Trophoblast cell (in vitro differentiated cells and primary cell): ENCODE measurements at regions not wholly inside any gene's neighbourhood (a gene's known extent, or its start where the extent isn't known, plus 50 kb on each side); places are given as distances from the start of the nearest gene placed in this dataset.
A peak's percentile ranks its signal among the peaks of the same experiment; 100 is the strongest.

Experiments
- DNase-seq, 2 donors: peaks; one replicate each; pipeline ENCODE4 v3.0.0-alpha.2; 2016
- H2AFZ ChIP-seq: 2 replicates; pipeline ENCODE4 v1.6.1; 2013; ENCODE audit warnings: low read length, moderate library complexity, mild to moderate bottlenecking; ENCODE audit not compliant: insufficient read depth, poor library complexity
- H2AK5ac ChIP-seq: 2 replicates; pipeline ENCODE4 v1.6.1; 2013; ENCODE audit warnings: mild to moderate bottlenecking, low read length
- H2BK120ac ChIP-seq: 2 replicates; pipeline ENCODE4 v1.6.1; 2013; ENCODE audit warnings: low read length, mild to moderate bottlenecking, moderate library complexity; ENCODE audit not compliant: insufficient read depth, poor library complexity
- H2BK12ac ChIP-seq: 2 replicates; pipeline ENCODE4 v1.6.1; 2013; ENCODE audit warnings: mild to moderate bottlenecking, low read length, moderate library complexity
- H2BK5ac ChIP-seq: 2 replicates; pipeline ENCODE4 v1.6.1; 2013; ENCODE audit warnings: low read length, low read depth, moderate library complexity, mild to moderate bottlenecking; ENCODE audit not compliant: poor library complexity
- H3K14ac ChIP-seq: 2 replicates; pipeline ENCODE4 v1.6.1; 2013; ENCODE audit warnings: mild to moderate bottlenecking, low read length
- H3K18ac ChIP-seq: 2 replicates; pipeline ENCODE4 v1.6.1; 2013; ENCODE audit warnings: mild to moderate bottlenecking, low read length
- H3K23ac ChIP-seq: 2 replicates; pipeline ENCODE4 v1.6.1; 2013; ENCODE audit warnings: low read length
- H3K27ac ChIP-seq: 2 replicates; pipeline ENCODE4 v1.5.1; 2013; ENCODE audit warnings: low read depth, mild to moderate bottlenecking, inconsistent platforms, low read length, moderate library complexity
- H3K27me3 ChIP-seq: 2 replicates; pipeline ENCODE4 v1.6.1; 2013; ENCODE audit warnings: inconsistent platforms, mild to moderate bottlenecking, low read length, moderate library complexity; ENCODE audit not compliant: insufficient read depth
- H3K36me3 ChIP-seq, 2 experiments: 1 replicate in 1 of 2; 2 replicates in 1 of 2; pipeline ENCODE4 v1.6.1; 2013; ENCODE audit warnings: low read length in 2 of 2, mild to moderate bottlenecking in 2 of 2, moderate library complexity in 1 of 2; ENCODE audit not compliant: insufficient read depth in 2 of 2, control insufficient read depth in 1 of 2
- H3K4ac ChIP-seq: 2 replicates; pipeline ENCODE4 v1.6.1; 2013; ENCODE audit warnings: low read depth, mild to moderate bottlenecking, low read length, moderate library complexity
- H3K4me1 ChIP-seq, 2 experiments: 1 replicate in 1 of 2; 2 replicates in 1 of 2; pipeline ENCODE4 v1.6.1; 2013; ENCODE audit warnings: low read length in 2 of 2, mild to moderate bottlenecking in 2 of 2, moderate library complexity in 1 of 2; ENCODE audit not compliant: insufficient read depth in 2 of 2, control insufficient read depth in 1 of 2
- H3K4me2 ChIP-seq: 2 replicates; pipeline ENCODE4 v1.6.1; 2013; ENCODE audit warnings: inconsistent platforms, mild to moderate bottlenecking, low read length, moderate library complexity
- H3K4me3 ChIP-seq: 2 replicates; pipeline ENCODE4 v1.5.1; 2013; ENCODE audit warnings: mild to moderate bottlenecking, low read depth, low read length, inconsistent platforms
- H3K79me1 ChIP-seq: one replicate; pipeline ENCODE4 v1.6.1; 2013; ENCODE audit warnings: low read length
- H3K79me2 ChIP-seq: 2 replicates; pipeline ENCODE4 v1.6.1; 2013; ENCODE audit warnings: low read length, mild to moderate bottlenecking; ENCODE audit not compliant: control insufficient read depth, insufficient read depth, poor library complexity
- H3K9ac ChIP-seq: 2 replicates; pipeline ENCODE4 v1.6.1; 2013; ENCODE audit warnings: mild to moderate bottlenecking, low read length
- H3K9me3 ChIP-seq: 2 replicates; pipeline ENCODE4 v1.6.1; 2013; ENCODE audit warnings: low read depth, mild to moderate bottlenecking, control low read depth, inconsistent platforms, low read length; ENCODE audit not compliant: insufficient read depth
- H4K12ac ChIP-seq: 2 replicates; pipeline ENCODE4 v1.6.1; 2013; ENCODE audit warnings: low read depth, mild to moderate bottlenecking, low read length, moderate library complexity
- H4K8ac ChIP-seq: 2 replicates; pipeline ENCODE4 v1.6.1; 2013; ENCODE audit warnings: low read depth, mild to moderate bottlenecking, low read length, moderate library complexity
- H4K91ac ChIP-seq: one replicate; pipeline ENCODE4 v1.6.1; 2013; ENCODE audit warnings: low read depth, mild to moderate bottlenecking, low read length, moderate library complexity
- WGBS: extraction: QIAGEN DNeasy Blood & Tissue Kit; methylation state at CpG from one replicate; pipeline ENCODE4 v1.1.7; 2013; ENCODE audit warnings: missing lambda C conversion rate; ENCODE audit not compliant: insufficient read length, insufficient coverage; ENCODE audit errors: extremely low coverage; 5-methylcytosine and 5-hydroxymethylcytosine counted together

GRCh38 chr2:38192976-38193375, 117.0 kb upstream of the CYP1B1 start:
- no peaks in the 10 kb centered on the region for H3K27me3 ChIP-seq
- no peak overlapping the region for H2AK5ac ChIP-seq
- H3K9ac ChIP-seq, result no peak overlapping the region
- H3K79me2 ChIP-seq, result no peaks in the 10 kb centered on the region
- H4K12ac ChIP-seq, result no peak overlapping the region
- peak in 1 of 2 donors; percentile 5 for DNase-seq
- H3K36me3 ChIP-seq, result no peaks in the 10 kb centered on the region
- no peak overlapping the region for H4K91ac ChIP-seq
- H3K4me2 ChIP-seq, result no peak overlapping the region
- no peak overlapping the region for H2BK120ac ChIP-seq
- no peak overlapping the region for H3K4ac ChIP-seq
- no peak overlapping the region for H2BK5ac ChIP-seq
- H3K9me3 ChIP-seq, result peaks cover 2% of the 10 kb centered on the region
- no peak overlapping the region for H3K4me3 ChIP-seq
- no peak overlapping the region for H4K8ac ChIP-seq
- H3K18ac ChIP-seq, result no peak overlapping the region
- H2AFZ ChIP-seq, result no peak overlapping the region
- H3K79me1 ChIP-seq, result no peaks in the 10 kb centered on the region
- no peak overlapping the region for H3K14ac ChIP-seq
- H3K4me1 ChIP-seq, result peaks cover 0 to 5% of the 10 kb centered on the region in 2 experiments
- no peak overlapping the region for H3K27ac ChIP-seq
- no peak overlapping the region for H3K23ac ChIP-seq
- no CpG with 5 or more reads among the region's 3 CpGs for WGBS
- H2BK12ac ChIP-seq, result no peak overlapping the region

DNA sequence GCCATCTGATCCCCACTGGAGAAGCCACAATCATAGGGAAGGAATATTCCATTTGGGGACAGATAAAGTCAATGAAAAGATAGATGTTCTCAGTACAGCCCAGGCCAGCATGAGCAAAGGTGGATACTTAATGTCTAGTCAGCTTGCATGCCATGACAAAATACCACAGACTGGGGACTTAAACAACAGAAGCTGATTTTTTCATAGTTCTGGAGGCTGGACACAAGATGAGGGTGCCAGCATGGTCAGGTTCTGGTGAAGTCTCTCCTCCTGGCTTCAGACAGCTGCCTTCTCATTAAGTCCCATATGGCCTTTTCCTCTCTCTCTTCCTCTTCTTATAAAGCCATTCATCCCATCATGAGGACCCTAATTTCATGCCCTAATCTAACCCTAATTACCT, 116.1 kb upstream of the CYP1B1 start:
- H3K27ac ChIP-seq, result no peak overlapping the region
- no peak overlapping the region for H4K91ac ChIP-seq
- no peak overlapping the region for H3K4me3 ChIP-seq
- H2BK5ac ChIP-seq, result no peak overlapping the region
- no peak overlapping the region for H2AK5ac ChIP-seq
- H3K27me3 ChIP-seq, result no peaks in the 10 kb centered on the region
- no peak overlapping the region for H3K9ac ChIP-seq
- no peak overlapping the region for H4K8ac ChIP-seq
- H3K14ac ChIP-seq, result no peak overlapping the region
- no peaks in the 10 kb centered on the region for H3K36me3 ChIP-seq
- H3K4ac ChIP-seq, result no peak overlapping the region
- no peak overlapping the region for H2BK120ac ChIP-seq
- H3K18ac ChIP-seq, result no peak overlapping the region
- peaks cover 0 to 5% of the 10 kb centered on the region in 2 experiments for H3K4me1 ChIP-seq
- H3K79me2 ChIP-seq, result no peaks in the 10 kb centered on the region
- no peak overlapping the region for H2AFZ ChIP-seq
- H3K4me2 ChIP-seq, result no peak overlapping the region
- H3K79me1 ChIP-seq, result no peaks in the 10 kb centered on the region
- H2BK12ac ChIP-seq, result no peak overlapping the region
- peaks cover 2% of the 10 kb centered on the region for H3K9me3 ChIP-seq
- peak; percentile 96 to 98 for DNase-seq
- no peak overlapping the region for H3K23ac ChIP-seq
- H4K12ac ChIP-seq, result no peak overlapping the region

DNA sequence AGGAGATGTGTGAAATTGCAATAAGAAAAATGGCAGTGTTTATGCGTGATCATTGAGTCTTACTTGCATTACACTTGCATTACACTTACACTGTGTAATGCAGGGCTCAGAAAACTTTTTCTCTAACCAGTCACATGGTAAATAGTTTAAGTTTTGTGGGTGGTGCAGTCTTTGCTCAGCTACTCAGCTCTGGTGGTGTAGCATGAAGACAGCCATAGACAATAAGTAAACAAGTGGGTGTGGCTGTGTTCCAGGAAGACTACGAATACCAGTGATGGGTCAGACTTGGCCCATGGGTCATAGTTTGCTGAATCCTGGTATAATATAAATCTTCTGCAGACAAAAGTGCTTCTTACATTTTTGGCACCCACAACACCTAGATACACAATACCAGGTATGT, 115.6 kb upstream of the CYP1B1 start:
- Histone ChIP-seq H3K79me1 (no peaks in the 10 kb centered on the region), H4K91ac (no peak overlapping the region), H4K8ac (no peak overlapping the region), H3K36me3 (no peaks in the 10 kb centered on the region), H3K4ac (no peak overlapping the region), H3K18ac (no peak overlapping the region), H3K79me2 (no peaks in the 10 kb centered on the region), H2BK12ac (no peak overlapping the region), H3K4me2 (no peak overlapping the region), H3K27me3 (no peaks in the 10 kb centered on the region), H2AFZ (no peak overlapping the region), H2AK5ac (no peak overlapping the region), H3K4me1 (peaks cover 0 to 5% of the 10 kb centered on the region in 2 experiments), H3K27ac (no peak overlapping the region), H2BK120ac (no peak overlapping the region), H3K9ac (no peak overlapping the region), H4K12ac (no peak overlapping the region), H3K9me3 (peaks cover 2% of the 10 kb centered on the region), H3K23ac (no peak overlapping the region), H2BK5ac (no peak overlapping the region), H3K4me3 (no peak overlapping the region), H3K14ac (no peak overlapping the region)
- peak; percentile 33 to 60 for DNase-seq
- WGBS, result 100% methylated on average over 1 of the region's 2 CpGs

- Histone ChIP-seq H4K12ac (no peak overlapping the region), H3K79me2 (no peaks in the 10 kb centered on the region), H3K23ac (no peak overlapping the region), H3K27me3 (no peaks in the 10 kb centered on the region), H3K4me2 (no peak overlapping the region), H4K8ac (no peak overlapping the region), H3K14ac (no peak overlapping the region), H2BK120ac (no peak overlapping the region), H4K91ac (no peak overlapping the region), H3K18ac (no peak overlapping the region), H3K4me3 (no peak overlapping the region), H2AFZ (no peak overlapping the region), H2BK5ac (no peak overlapping the region), H3K9ac (no peak overlapping the region), H3K27ac (no peak overlapping the region), H3K9me3 (peaks cover 2% of the 10 kb centered on the region), H3K36me3 (no peaks in the 10 kb centered on the region), H2BK12ac (no peak overlapping the region), H2AK5ac (no peak overlapping the region), H3K79me1 (no peaks in the 10 kb centered on the region), H3K4ac (no peak overlapping the region), H3K4me1 (peaks cover 0 to 5% of the 10 kb centered on the region in 2 experiments)
- WGBS, result no CpG with 5 or more reads among the region's 3 CpGs
- DNase-seq, result peak; percentile 20 to 64
Observed at GRCh38 chr2:38190542-38191218, 114.7 kb upstream of the CYP1B1 start.
